ENCODE measurements at regions not wholly inside any gene's neighbourhood (a gene's known extent, or its start where the extent isn't known, plus 50 kb on each side); places are given as distances from the start of the nearest gene placed in this dataset.

GRCh38 chr13:107927557-107927956 lies 287.8 kb downstream of the LIG4 start:
- TF ChIP-seq CTCF (conservative IDR thresholded peaks at IDR 0.05 in 1 of 2, IDR thresholded peaks at IDR 0.05 in 1 of 2; ENCODE audit: extremely low read depth in 1 of 2, insufficient read depth in 1 of 2, low read depth in 1 of 2, low read length in 2 of 2) (no peak), EZH2 (IDR thresholded peaks at IDR 0.05; ENCODE audit: borderline replicate concordance, low read length) (no peak)
